ENCODE measurements at regions not wholly inside any gene's neighbourhood (a gene's known extent, or its start where the extent isn't known, plus 50 kb on each side); places are given as distances from the start of the nearest gene placed in this dataset.
A peak's percentile ranks its signal among the peaks of the same experiment; 100 is the strongest.

DNA sequence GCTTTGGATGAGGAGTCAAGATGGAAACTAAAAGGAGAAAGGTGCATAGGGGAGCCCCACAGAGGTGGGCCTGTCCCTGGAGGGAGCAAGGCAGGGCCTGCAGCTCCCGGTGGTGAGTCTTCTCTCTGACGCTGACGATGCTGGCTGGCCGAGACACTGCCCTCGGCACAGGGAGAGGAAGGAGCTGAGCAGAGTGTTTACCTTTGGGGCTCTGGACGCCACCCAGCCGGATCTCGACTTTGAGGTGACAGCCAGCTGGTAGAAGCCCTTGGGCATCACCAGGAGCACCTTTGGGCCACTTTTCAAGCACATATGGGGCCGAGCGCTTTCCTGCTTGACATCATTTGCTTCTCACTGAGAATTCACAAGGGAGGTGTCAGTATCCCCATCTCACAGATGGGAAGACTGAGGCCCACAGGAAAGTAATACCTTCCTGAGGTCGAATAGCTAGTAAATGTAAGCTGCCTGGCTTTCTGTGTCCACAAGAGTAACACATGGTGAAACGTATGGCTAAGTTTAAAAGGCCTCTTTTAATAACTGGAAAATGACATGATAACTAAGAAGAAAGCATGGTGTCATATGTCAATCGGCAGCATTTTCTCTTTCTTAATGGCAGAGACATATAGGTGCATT is 294.3 kb upstream of the TNRC6C start:
- Histone ChIP-seq H3K4me1 (peaks cover 0 to 11% (median 0%) of the 10 kb centered on the region in 4 donors), H3K27me3 (no peaks in the 10 kb centered on the region), H3K27ac (no peak overlapping the region), H3K36me3 (no peaks in the 10 kb centered on the region), H3K9me3 (peaks cover 0 to 13% (median 3%) of the 10 kb centered on the region in 4 donors), H3K4me3 (no peak overlapping the region)
- 80 to 83% (median 82%) methylated on average over 11 to 13 of the region's 13 CpGs for WGBS, 5 donors
- DNase-seq: no peak
- intact Hi-C loops (cut with DNase I; ENCODE audit: low total_unique reads): no loop called here
- TF ChIP-seq EP300 (IDR thresholded peaks at IDR 0.05) (no peak), POLR2AphosphoS5 (IDR thresholded peaks at IDR 0.05) (no peak), POLR2A (IDR thresholded peaks at IDR 0.05) (no peak)
- TF ChIP-seq, protein P1, sequence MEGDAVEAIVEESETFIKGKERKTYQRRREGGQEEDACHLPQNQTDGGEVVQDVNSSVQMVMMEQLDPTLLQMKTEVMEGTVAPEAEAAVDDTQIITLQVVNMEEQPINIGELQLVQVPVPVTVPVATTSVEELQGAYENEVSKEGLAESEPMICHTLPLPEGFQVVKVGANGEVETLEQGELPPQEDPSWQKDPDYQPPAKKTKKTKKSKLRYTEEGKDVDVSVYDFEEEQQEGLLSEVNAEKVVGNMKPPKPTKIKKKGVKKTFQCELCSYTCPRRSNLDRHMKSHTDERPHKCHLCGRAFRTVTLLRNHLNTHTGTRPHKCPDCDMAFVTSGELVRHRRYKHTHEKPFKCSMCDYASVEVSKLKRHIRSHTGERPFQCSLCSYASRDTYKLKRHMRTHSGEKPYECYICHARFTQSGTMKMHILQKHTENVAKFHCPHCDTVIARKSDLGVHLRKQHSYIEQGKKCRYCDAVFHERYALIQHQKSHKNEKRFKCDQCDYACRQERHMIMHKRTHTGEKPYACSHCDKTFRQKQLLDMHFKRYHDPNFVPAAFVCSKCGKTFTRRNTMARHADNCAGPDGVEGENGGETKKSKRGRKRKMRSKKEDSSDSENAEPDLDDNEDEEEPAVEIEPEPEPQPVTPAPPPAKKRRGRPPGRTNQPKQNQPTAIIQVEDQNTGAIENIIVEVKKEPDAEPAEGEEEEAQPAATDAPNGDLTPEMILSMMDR (IDR thresholded peaks at IDR 0.05): no peak

DNA sequence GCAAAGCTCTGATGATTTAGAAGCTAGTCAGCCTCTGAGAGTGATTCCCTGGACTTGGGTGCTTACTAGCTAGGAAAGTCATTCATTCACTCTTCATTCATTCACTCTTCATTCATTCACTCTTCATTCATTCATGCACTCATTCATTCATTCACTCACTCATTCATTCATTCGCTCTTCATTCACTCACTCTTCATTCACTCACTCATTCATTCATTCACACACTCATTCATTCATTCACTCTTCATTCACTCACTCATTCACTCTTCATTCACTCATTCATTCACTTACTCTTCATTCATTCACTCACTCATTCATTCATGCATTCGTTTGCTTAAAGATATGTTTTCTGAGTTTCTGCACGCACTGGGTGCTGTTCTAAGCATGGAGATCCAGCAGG is 292.7 kb upstream of the TNRC6C start:
- WGBS, 5 donors: 71 to 89% (median 79%) methylated on average over 3 of the region's 3 CpGs
- no peak overlapping the region for H3K27ac ChIP-seq

DNA sequence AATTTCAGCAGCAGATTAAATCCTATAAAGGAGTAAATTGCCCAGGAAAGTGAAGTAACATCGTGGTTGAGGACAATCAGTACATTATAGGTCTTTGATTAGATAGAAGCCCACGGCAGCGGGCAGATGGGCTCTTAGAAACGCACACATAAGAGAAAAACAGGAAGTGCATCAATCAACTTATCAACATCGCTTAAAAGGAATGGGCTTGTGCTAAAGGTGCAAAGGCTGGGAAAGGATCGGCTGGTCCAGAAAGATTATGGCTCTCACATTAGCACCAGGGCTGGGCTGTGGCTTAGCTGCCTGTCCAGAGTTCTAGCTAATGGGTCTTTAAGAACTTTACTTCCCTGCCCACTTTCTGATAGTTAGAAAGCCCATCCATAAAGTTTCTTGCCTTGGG is 292.0 kb upstream of the TNRC6C start:
- intact Hi-C loops (cut with DNase I; ENCODE audit: low total_unique reads): no loop called here
- H3K27ac ChIP-seq: peak overlapping the region in 1 of 5 donors; percentile 2
- no peaks in the 10 kb centered on the region for H3K36me3 ChIP-seq
- no peaks in the 10 kb centered on the region for H3K27me3 ChIP-seq
- DNase-seq: peak in 1 of 2 donors; percentile 22
- H3K4me3 ChIP-seq: no peak overlapping the region
- TF ChIP-seq EP300 (IDR thresholded peaks at IDR 0.05): no peak
- TF ChIP-seq, protein P1 (IDR thresholded peaks at IDR 0.05): no peak
- H3K9me3 ChIP-seq: peaks cover 0 to 13% (median 3%) of the 10 kb centered on the region in 4 donors
- 21 to 47% (median 34%) methylated on average over 6 of the region's 6 CpGs for WGBS, 5 donors
- peaks cover 0 to 11% (median 0%) of the 10 kb centered on the region in 4 donors for H3K4me1 ChIP-seq

More for the DNA sequence above, 292.7 kb upstream of the TNRC6C start:
- TF ChIP-seq EP300 (IDR thresholded peaks at IDR 0.05): no peak
- no peak for TF ChIP-seq POLR2AphosphoS5 (IDR thresholded peaks at IDR 0.05)
- TF ChIP-seq POLR2A (IDR thresholded peaks at IDR 0.05): no peak
- TF ChIP-seq, protein P1 (IDR thresholded peaks at IDR 0.05): no peak
- H3K27me3 ChIP-seq: no peaks in the 10 kb centered on the region
- H3K9me3 ChIP-seq: peaks cover 0 to 13% (median 3%) of the 10 kb centered on the region in 4 donors
- intact Hi-C loops (cut with DNase I; ENCODE audit: low total_unique reads): no loop called here
- no peak for DNase-seq
- no peak overlapping the region for H3K4me3 ChIP-seq
- H3K36me3 ChIP-seq: no peaks in the 10 kb centered on the region
- peaks cover 0 to 11% (median 0%) of the 10 kb centered on the region in 4 donors for H3K4me1 ChIP-seq

DNA sequence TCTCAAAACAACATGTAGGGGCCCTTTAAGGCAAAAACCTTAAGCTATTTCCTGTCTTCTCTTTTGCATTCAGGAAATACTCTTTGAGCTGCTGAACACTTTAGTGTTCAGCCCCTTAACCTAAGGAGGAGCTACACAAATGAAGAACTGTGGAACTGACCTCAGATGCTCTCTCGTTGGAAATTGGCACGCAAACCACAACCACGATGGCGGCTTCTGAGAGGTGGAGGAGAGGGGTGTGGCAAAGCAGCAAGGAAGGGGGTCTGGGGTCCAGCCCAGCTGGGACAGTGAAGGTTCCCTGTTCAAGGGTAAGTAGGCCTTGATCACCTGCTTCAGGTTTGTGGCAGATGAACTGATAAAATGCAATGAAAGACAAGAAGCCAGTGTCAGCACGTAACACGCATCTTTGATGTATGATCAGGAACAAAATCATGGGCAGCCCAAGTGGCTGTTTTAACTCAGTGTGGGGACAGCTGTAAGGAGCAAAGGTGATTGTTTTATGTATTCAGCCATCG is 291.6 kb upstream of the TNRC6C start:
- peak in 1 of 2 donors; percentile 41 for DNase-seq

More for the DNA sequence above, 291.6 kb upstream of the TNRC6C start:
- TF ChIP-seq, protein P1 (IDR thresholded peaks at IDR 0.05): no peak
- no peak for TF ChIP-seq POLR2AphosphoS5 (IDR thresholded peaks at IDR 0.05)
- no peak for TF ChIP-seq POLR2A (IDR thresholded peaks at IDR 0.05)
- no peak for TF ChIP-seq EP300 (IDR thresholded peaks at IDR 0.05)
- 57 to 72% (median 64%) methylated on average over 7 of the region's 7 CpGs for WGBS, 5 donors
- peaks cover 0 to 13% (median 3%) of the 10 kb centered on the region in 4 donors for H3K9me3 ChIP-seq
- H3K4me1 ChIP-seq: peaks cover 0 to 11% (median 0%) of the 10 kb centered on the region in 4 donors
- H3K27ac ChIP-seq: peak overlapping the region in 2 of 5 donors; percentile 2 to 11
- H3K4me3 ChIP-seq: no peak overlapping the region
- H3K36me3 ChIP-seq: no peaks in the 10 kb centered on the region
- no peaks in the 10 kb centered on the region for H3K27me3 ChIP-seq
- intact Hi-C loops (cut with DNase I; ENCODE audit: low total_unique reads): no loop called here

Data from stomach (tissue), 8 donors.